Neural cell (in vitro differentiated cells): ENCODE measurements at regions not wholly inside any gene's neighbourhood (a gene's known extent, or its start where the extent isn't known, plus 50 kb on each side); places are given as distances from the start of the nearest gene placed in this dataset.

Experiments
- H2AFZ ChIP-seq: fragments of 200-600, 300-800 bp; sonication (generic), shearing (Covaris generic); 2 replicates; pipeline ENCODE4 v1.6.0; 2014; ENCODE audit warnings: low read depth, mild to moderate bottlenecking, antibody characterized with exemption, low read length, moderate library complexity
- H3F3A ChIP-seq: fragments of 200-600 bp; shearing (Covaris generic); 2 replicates; pipeline ENCODE4 v1.6.1; 2016; ENCODE audit warnings: mild to moderate bottlenecking, moderate library complexity, mixed read lengths, antibody characterized with exemption, low read length; ENCODE audit not compliant: insufficient read depth, poor library complexity, severe bottlenecking
- H3K27ac ChIP-seq: fragments of 200-600, 300-800 bp; sonication (generic), shearing (Covaris generic); 2 replicates; pipeline ENCODE4 v1.5.1; 2014; ENCODE audit warnings: mild to moderate bottlenecking, low read length, moderate library complexity
- H3K27me3 ChIP-seq: fragments of 300-800, 200-600 bp; sonication (generic), shearing (Covaris generic); 2 replicates; pipeline ENCODE4 v1.6.0; 2014; ENCODE audit warnings: mild to moderate bottlenecking, low read depth, low read length, moderate library complexity; ENCODE audit not compliant: insufficient read depth
- H3K36me3 ChIP-seq: fragments of 300-800, 200-600 bp; sonication (generic), shearing (Covaris generic); 2 replicates; pipeline ENCODE4 v1.5.1; 2014; ENCODE audit warnings: mild to moderate bottlenecking, antibody characterized with exemption, low read length, moderate library complexity; ENCODE audit not compliant: insufficient read depth
- H3K4me2 ChIP-seq: fragments of 300-800, 200-600 bp; sonication (generic), shearing (Covaris generic); 2 replicates; pipeline ENCODE4 v1.6.0; 2014; ENCODE audit warnings: mild to moderate bottlenecking, low read length
- H3K4me3 ChIP-seq: fragments of 300-800, 200-600 bp; sonication (generic), shearing (Covaris generic); 2 replicates; pipeline ENCODE4 v1.5.1; 2014; ENCODE audit warnings: mild to moderate bottlenecking, low read length, moderate library complexity
- H3K79me2 ChIP-seq: fragments of 200-600 bp; shearing (Covaris generic); replicated peaks from 2 replicates; pipeline ENCODE4 v1.6.0; 2014; ENCODE audit warnings: mild to moderate bottlenecking, low read length, moderate library complexity; ENCODE audit not compliant: insufficient read depth
- H3K9ac ChIP-seq: fragments of 300-800, 200-600 bp; sonication (generic), shearing (Covaris generic); 2 replicates; pipeline ENCODE4 v1.6.1; 2016; ENCODE audit warnings: mild to moderate bottlenecking, low read length, mixed read lengths
- H3K9me2 ChIP-seq: fragments of 200-600 bp; shearing (Covaris generic); 2 replicates; pipeline ENCODE4 v1.6.1; 2016; ENCODE audit warnings: mild to moderate bottlenecking, low read length, mixed read lengths; ENCODE audit not compliant: insufficient read depth
- H3K9me3 ChIP-seq: fragments of 200-600, 300-800 bp; sonication (generic), shearing (Covaris generic); 2 replicates; pipeline ENCODE4 v1.6.1; 2016; ENCODE audit warnings: mild to moderate bottlenecking, mixed run types, low read length, moderate library complexity, mixed read lengths
- H4K20me1 ChIP-seq: fragments of 200-600 bp; shearing (Covaris generic); 2 replicates; pipeline ENCODE4 v1.6.1; 2016; ENCODE audit warnings: mild to moderate bottlenecking, mixed run types; ENCODE audit not compliant: insufficient read depth
- CTCF ChIP-seq: fragments of 450-650 bp; IDR thresholded peaks from 2 replicates; pipeline ENCODE4 v1.5.1; 2014; ENCODE audit warnings: antibody characterized with exemption, mild to moderate bottlenecking, moderate library complexity; ENCODE audit not compliant: poor library complexity, severe bottlenecking
- EP300 ChIP-seq: fragments of 450-650 bp; conservative IDR thresholded peaks from 2 replicates; pipeline ENCODE4 v1.6.1; 2014; ENCODE audit warnings: antibody characterized with exemption, mild to moderate bottlenecking, moderate library complexity; ENCODE audit not compliant: poor library complexity, severe bottlenecking
- EZH2 ChIP-seq: fragments of 200-600, 300-800 bp; shearing (Covaris generic), sonication (generic); IDR thresholded peaks from 2 replicates; pipeline ENCODE4 v1.6.1; 2014; ENCODE audit warnings: antibody characterized with exemption, low read length, borderline replicate concordance, mild to moderate bottlenecking; ENCODE audit not compliant: insufficient read depth, poor library complexity, severe bottlenecking
- MXI1 ChIP-seq: fragments of 450-650 bp; conservative IDR thresholded peaks from 2 replicates; pipeline ENCODE4 v1.6.1; 2014; ENCODE audit warnings: antibody characterized with exemption, mild to moderate bottlenecking; ENCODE audit not compliant: poor library complexity, severe bottlenecking
- POLR2AphosphoS5 ChIP-seq: IDR thresholded peaks from 2 replicates; pipeline ENCODE4 v1.6.1; 2012
- RAD21 ChIP-seq: fragments of 450-650 bp; conservative IDR thresholded peaks from 2 replicates; pipeline ENCODE4 v1.6.1; 2014; ENCODE audit warnings: antibody characterized with exemption, mild to moderate bottlenecking, moderate library complexity
- REST ChIP-seq: IDR thresholded peaks from 2 replicates; pipeline ENCODE4 v1.6.1; 2012; ENCODE audit warnings: borderline replicate concordance
- SMC3 ChIP-seq: fragments of 450-650 bp; conservative IDR thresholded peaks from 2 replicates; pipeline ENCODE4 v1.6.1; 2014; ENCODE audit warnings: antibody characterized with exemption, mild to moderate bottlenecking, moderate library complexity; ENCODE audit not compliant: poor library complexity
- TAF1 ChIP-seq: IDR thresholded peaks from 2 replicates; pipeline ENCODE4 v1.6.1; 2012; ENCODE audit warnings: low read depth

GRCh38 chr6:3546121-3546520, 89.3 kb upstream of the SLC22A23 start:
- H3K4me3 ChIP-seq: no peak overlapping the region
- no peaks in the 10 kb centered on the region for H3F3A ChIP-seq
- H3K4me2 ChIP-seq: no peak overlapping the region
- H3K36me3 ChIP-seq: no peaks in the 10 kb centered on the region
- no peaks in the 10 kb centered on the region for H3K27me3 ChIP-seq
- H2AFZ ChIP-seq: no peak overlapping the region
- no peak overlapping the region for H3K9ac ChIP-seq
- no peaks in the 10 kb centered on the region for H3K9me3 ChIP-seq
- H3K9me2 ChIP-seq: no peaks in the 10 kb centered on the region
- no peaks in the 10 kb centered on the region for H3K79me2 ChIP-seq
- H4K20me1 ChIP-seq: no peaks in the 10 kb centered on the region
- TF ChIP-seq MXI1 (no peak), TAF1 (no peak), SMC3 (no peak)
- no peak overlapping the region for H3K27ac ChIP-seq

- Histone ChIP-seq H4K20me1 (no peaks in the 10 kb centered on the region), H3K27ac (no peak overlapping the region), H3K4me2 (no peak overlapping the region), H3K9me2 (no peaks in the 10 kb centered on the region), H3K4me3 (no peak overlapping the region), H3K36me3 (no peaks in the 10 kb centered on the region), H2AFZ (no peak overlapping the region), H3K9me3 (no peaks in the 10 kb centered on the region), H3F3A (no peaks in the 10 kb centered on the region), H3K79me2 (no peaks in the 10 kb centered on the region), H3K27me3 (no peaks in the 10 kb centered on the region), H3K9ac (no peak overlapping the region)
- TF ChIP-seq POLR2AphosphoS5 (no peak), REST (no peak), EZH2 (no peak), EP300 (no peak), RAD21 (no peak), SMC3 (no peak), TAF1 (no peak)
Measured at GRCh38 chr6:3545156-3545555, 88.3 kb upstream of the SLC22A23 start.

DNA sequence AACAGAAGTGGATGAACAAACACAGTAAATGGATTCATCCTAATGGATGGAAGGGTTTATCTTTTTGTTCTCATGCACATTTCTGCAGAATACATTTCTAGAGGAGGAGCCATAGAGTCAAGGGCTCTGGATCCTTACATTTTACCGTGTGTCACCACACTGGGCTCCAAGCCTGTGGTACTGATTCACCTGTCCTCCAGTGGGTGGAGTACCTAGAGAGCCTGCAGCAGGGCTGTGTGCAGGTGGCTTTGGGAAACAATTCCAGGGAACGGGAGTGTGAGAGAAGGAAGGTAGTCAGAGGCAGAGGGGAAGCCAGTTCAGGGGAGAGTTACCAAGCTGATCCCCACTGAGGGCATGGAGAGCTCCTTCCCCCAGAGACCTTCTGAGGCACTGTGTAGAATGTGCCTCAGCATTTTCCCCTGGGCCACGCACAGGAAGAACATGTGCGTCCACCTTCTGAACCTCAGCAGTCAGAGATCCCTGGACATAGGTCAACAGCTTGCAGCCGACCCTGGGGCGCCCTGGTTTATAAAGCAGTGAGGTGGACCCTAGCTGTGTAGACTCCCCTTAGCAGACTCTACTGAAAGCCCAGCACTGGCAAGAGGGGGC, 85.3 kb upstream of the SLC22A23 start:
- Histone ChIP-seq H2AFZ (no peak overlapping the region), H3K9me3 (no peaks in the 10 kb centered on the region), H3K9me2 (no peaks in the 10 kb centered on the region), H3K27ac (no peak overlapping the region), H3K36me3 (no peaks in the 10 kb centered on the region), H3F3A (no peaks in the 10 kb centered on the region), H3K4me2 (no peak overlapping the region), H3K4me3 (no peak overlapping the region), H3K79me2 (no peaks in the 10 kb centered on the region), H4K20me1 (no peaks in the 10 kb centered on the region), H3K27me3 (no peaks in the 10 kb centered on the region), H3K9ac (no peak overlapping the region)
- TF ChIP-seq EZH2 (no peak), RAD21 (no peak), EP300 (no peak), MXI1 (no peak), POLR2AphosphoS5 (no peak), REST (no peak), SMC3 (no peak), CTCF (no peak), TAF1 (no peak)
